Spleen (tissue), 3 donors: ENCODE measurements at regions not wholly inside any gene's neighbourhood (a gene's known extent, or its start where the extent isn't known, plus 50 kb on each side); places are given as distances from the start of the nearest gene placed in this dataset.

ENCODE experiments used
- POLR2A ChIP-seq, 3 donors: fragments of 450-650 bp; IDR thresholded peaks; one replicate each; pipeline ENCODE4 v1.5.1; 2017; ENCODE audit warnings: antibody characterized with exemption in 3 of 3, mild to moderate bottlenecking in 1 of 3
- POLR2AphosphoS5 ChIP-seq, 3 donors: sonication (generic); formaldehyde crosslinking; IDR thresholded peaks; one replicate each; pipeline ENCODE4 v1.5.1; 2017; ENCODE audit warnings: antibody characterized with exemption in 3 of 3

- TF ChIP-seq POLR2A (IDR thresholded peaks at IDR 0.05): no peak
- TF ChIP-seq POLR2AphosphoS5 (IDR thresholded peaks at IDR 0.05): no peak
These were observed 420.9 kb downstream of the SHISA9 start for GRCh38 chr16:13322336-13322735.
